ENCODE measurements at regions not wholly inside any gene's neighbourhood (a gene's known extent, or its start where the extent isn't known, plus 50 kb on each side); places are given as distances from the start of the nearest gene placed in this dataset.

- DNase-seq = no peak
- intact Hi-C loops (cut with micrococcal nuclease; ENCODE audit: unreplicated experiment) = no loop called here
- H3K27me3 Mint-ChIP-seq (ENCODE audit: insufficient read depth, unreplicated experiment) = peaks cover 8% of the 10 kb centered on the region
- H3K4me3 Mint-ChIP-seq (ENCODE audit: unreplicated experiment) = no peak overlapping the region
- H3K27ac Mint-ChIP-seq (ENCODE audit: unreplicated experiment) = no peak overlapping the region
- no peaks in the 10 kb centered on the region for H3K36me3 Mint-ChIP-seq (ENCODE audit: insufficient read depth, unreplicated experiment)
- no peaks in the 10 kb centered on the region for H3K4me1 Mint-ChIP-seq (ENCODE audit: low read depth, unreplicated experiment)
- Histone ChIP-seq H3K4me3 (ENCODE audit: low read depth, low read length) (no peak overlapping the region), H3K4me1 (peaks cover 6% of the 10 kb centered on the region; the same call in 1 of the 2 replicates), H3K9me3 (no peaks in the 10 kb centered on the region), H3K36me3 (ENCODE audit: control insufficient read depth, insufficient read depth, low read length) (no peaks in the 10 kb centered on the region), H3K27me3 (replicated peaks; ENCODE audit: control insufficient read depth, insufficient read depth, low read length) (no peaks in the 10 kb centered on the region)
- BruUV-seq (replicated peaks) = no TSS peak
- ChIA-PET CTCF (no interaction called here), POLR2A (interaction anchor here (0.6 kb wide), 1 partner anchor 729 kb away, joined by 3 read pairs; no protein-coding TSS in a partner anchor)
- no peak for TF ChIP-seq CTCF (IDR thresholded peaks at IDR 0.05; ENCODE audit: insufficient read depth in 1 of 2, low read depth in 1 of 2, low read length in 1 of 2, severe bottlenecking in 1 of 2, unreplicated experiment in 1 of 2)
- H3K9me3 Mint-ChIP-seq (ENCODE audit: unreplicated experiment) = no peaks in the 10 kb centered on the region
These were observed 96.9 kb upstream of the ZNF438 start for GRCh38 chr10:31128536-31128935.

- DNase-seq = no peak
- Mint-ChIP-seq H3K4me3 (ENCODE audit: unreplicated experiment) (no peak overlapping the region), H3K27me3 (ENCODE audit: insufficient read depth, unreplicated experiment) (peaks cover 3% of the 10 kb centered on the region), H3K27ac (ENCODE audit: unreplicated experiment) (no peak overlapping the region), H3K9me3 (ENCODE audit: unreplicated experiment) (no peaks in the 10 kb centered on the region), H3K4me1 (ENCODE audit: low read depth, unreplicated experiment) (no peaks in the 10 kb centered on the region), H3K36me3 (ENCODE audit: insufficient read depth, unreplicated experiment) (no peaks in the 10 kb centered on the region)
- Histone ChIP-seq H3K4me3 (ENCODE audit: low read depth, low read length) (no peak overlapping the region), H3K9me3 (no peaks in the 10 kb centered on the region), H3K4me1 (peaks cover 6% of the 10 kb centered on the region; the same call in 1 of the 2 replicates), H3K36me3 (ENCODE audit: control insufficient read depth, insufficient read depth, low read length) (no peaks in the 10 kb centered on the region), H3K27me3 (replicated peaks; ENCODE audit: control insufficient read depth, insufficient read depth, low read length) (no peaks in the 10 kb centered on the region)
- ChIA-PET CTCF (no interaction called here), POLR2A (no interaction called here)
- intact Hi-C loops (cut with micrococcal nuclease; ENCODE audit: unreplicated experiment) = no loop called here
- no TSS peak for BruUV-seq (replicated peaks)
- TF ChIP-seq CTCF (IDR thresholded peaks at IDR 0.05; ENCODE audit: insufficient read depth in 1 of 2, low read depth in 1 of 2, low read length in 1 of 2, severe bottlenecking in 1 of 2, unreplicated experiment in 1 of 2) = no peak
These were observed 97.6 kb upstream of the ZNF438 start for GRCh38 chr10:31129271-31129670.

DNA sequence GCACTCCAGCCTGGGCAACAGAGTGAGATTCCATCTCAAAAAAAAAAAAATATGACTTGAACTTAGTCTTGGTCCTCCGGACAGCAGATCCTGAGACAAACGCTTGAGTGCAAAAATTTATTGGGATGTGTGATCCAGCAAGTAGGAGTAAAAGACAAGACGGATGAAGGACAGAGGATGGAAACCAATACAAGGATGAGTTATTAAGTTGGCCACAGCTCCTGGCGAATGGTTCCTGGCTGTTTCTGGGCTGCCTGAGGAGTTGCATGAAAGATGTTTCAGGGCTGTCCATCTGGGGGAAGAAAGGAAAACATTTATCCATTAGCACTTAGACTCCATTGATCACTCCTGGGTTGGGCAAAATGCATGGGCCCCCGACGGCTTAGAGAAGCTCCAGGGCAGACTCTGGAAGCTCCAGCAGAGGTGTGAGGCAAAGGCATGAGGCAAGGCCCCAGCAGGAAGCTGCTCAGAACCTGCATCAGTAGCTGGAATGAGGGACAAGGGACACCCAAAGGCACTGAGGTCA lies 98.3 kb upstream of the ZNF438 start:
- H3K36me3 Mint-ChIP-seq (ENCODE audit: insufficient read depth, unreplicated experiment) = no peaks in the 10 kb centered on the region
- TF ChIP-seq CTCF (IDR thresholded peaks at IDR 0.05; ENCODE audit: insufficient read depth in 1 of 2, low read depth in 1 of 2, low read length in 1 of 2, severe bottlenecking in 1 of 2, unreplicated experiment in 1 of 2) = no peak
- intact Hi-C loops (cut with micrococcal nuclease; ENCODE audit: unreplicated experiment) = no loop called here
- no peaks in the 10 kb centered on the region for H3K27me3 ChIP-seq (replicated peaks; ENCODE audit: control insufficient read depth, insufficient read depth, low read length)
- no peaks in the 10 kb centered on the region for H3K9me3 Mint-ChIP-seq (ENCODE audit: unreplicated experiment)
- no peak overlapping the region for H3K4me3 Mint-ChIP-seq (ENCODE audit: unreplicated experiment)
- peaks cover 6% of the 10 kb centered on the region; the same call in 1 of the 2 replicates for H3K4me1 ChIP-seq
- POLR2A ChIA-PET = no interaction called here
- no peaks in the 10 kb centered on the region for H3K27me3 Mint-ChIP-seq (ENCODE audit: insufficient read depth, unreplicated experiment)
- DNase-seq = no peak
- no peak overlapping the region for H3K27ac Mint-ChIP-seq (ENCODE audit: unreplicated experiment)
- H3K36me3 ChIP-seq (ENCODE audit: control insufficient read depth, insufficient read depth, low read length) = no peaks in the 10 kb centered on the region
- CTCF ChIA-PET = no interaction called here
- no peaks in the 10 kb centered on the region for H3K4me1 Mint-ChIP-seq (ENCODE audit: low read depth, unreplicated experiment)
- H3K9me3 ChIP-seq = no peaks in the 10 kb centered on the region
- no peak overlapping the region for H3K4me3 ChIP-seq (ENCODE audit: low read depth, low read length)
- BruUV-seq (replicated peaks) = no TSS peak
